Neural progenitor cell (in vitro differentiated cells): ENCODE measurements at regions not wholly inside any gene's neighbourhood (a gene's known extent, or its start where the extent isn't known, plus 50 kb on each side); places are given as distances from the start of the nearest gene placed in this dataset.
A peak's percentile ranks its signal among the peaks of the same experiment; 100 is the strongest.

Experiments
- DNase-seq: peaks from one replicate; pipeline ENCODE4 v3.0.0-alpha.2; 2016; ENCODE audit warnings: low spot score
- H2AFZ ChIP-seq: fragments of 200-600 bp; sonication (generic); replicated peaks from 2 replicates; pipeline ENCODE4 v1.6.1; 2016; ENCODE audit warnings: antibody characterized with exemption
- H3F3A ChIP-seq: fragments of 200-600 bp; sonication (generic); 2 replicates; pipeline ENCODE4 v1.6.1; 2016; ENCODE audit warnings: antibody characterized with exemption, low read depth
- H3K27ac ChIP-seq: fragments of 200-600 bp; sonication (generic); 2 replicates; pipeline ENCODE4 v1.5.1; 2016; ENCODE audit warnings: mild to moderate bottlenecking
- H3K27me3 ChIP-seq: fragments of 200-600 bp; sonication (generic); 2 replicates; pipeline ENCODE4 v1.6.1; 2016; ENCODE audit warnings: mild to moderate bottlenecking, moderate library complexity
- H3K36me3 ChIP-seq: fragments of 200-600 bp; sonication (generic); 2 replicates; pipeline ENCODE4 v1.5.1; 2016
- H3K4me1 ChIP-seq: fragments of 200-600 bp; sonication (generic); 2 replicates; pipeline ENCODE4 v1.6.1; 2016; ENCODE audit warnings: mixed run types
- H3K4me2 ChIP-seq: fragments of 200-600 bp; sonication (generic); 2 replicates; pipeline ENCODE4 v1.6.1; 2016
- H3K4me3 ChIP-seq: fragments of 200-600 bp; sonication (generic); 2 replicates; pipeline ENCODE4 v1.5.1; 2016
- H3K79me2 ChIP-seq: fragments of 200-600 bp; sonication (generic); 2 replicates; pipeline ENCODE4 v1.6.1; 2016; ENCODE audit warnings: low read depth
- H3K9ac ChIP-seq: fragments of 200-600 bp; sonication (generic); 2 replicates; pipeline ENCODE4 v1.6.1; 2016
- H3K9me3 ChIP-seq: fragments of 200-600 bp; sonication (generic); 2 replicates; pipeline ENCODE4 v1.5.1; 2016; ENCODE audit warnings: low read depth
- H4K20me1 ChIP-seq: fragments of 200-600 bp; sonication (generic); 2 replicates; pipeline ENCODE4 v1.6.1; 2016; ENCODE audit warnings: low read depth
- H3K27ac Mint-ChIP-seq: 3 replicates; pipeline ENCODE4 v1.8.0; 2021; ENCODE audit warnings: mixed read lengths
- H3K27me3 Mint-ChIP-seq: 2 replicates; pipeline ENCODE4 v1.8.0; 2022; ENCODE audit warnings: low read depth, mild to moderate bottlenecking, inconsistent platforms, moderate library complexity, mixed read lengths; ENCODE audit not compliant: insufficient read depth
- H3K36me3 Mint-ChIP-seq: 3 replicates; pipeline ENCODE4 v1.8.0; 2021; ENCODE audit warnings: mixed read lengths
- H3K4me1 Mint-ChIP-seq: 3 replicates; pipeline ENCODE4 v1.8.0; 2021; ENCODE audit warnings: mixed read lengths
- H3K4me3 Mint-ChIP-seq: 3 replicates; pipeline ENCODE4 v1.8.0; 2021; ENCODE audit warnings: mild to moderate bottlenecking, moderate library complexity, mixed read lengths
- H3K9me3 Mint-ChIP-seq: 3 replicates; pipeline ENCODE4 v1.8.0; 2020; ENCODE audit warnings: mixed read lengths
- EZH2 ChIP-seq: fragments of 200-600 bp; sonication (generic); IDR thresholded peaks from 2 replicates; pipeline ENCODE4 v1.6.1; 2017; ENCODE audit warnings: antibody characterized with exemption, mild to moderate bottlenecking, moderate library complexity
- EZH2phosphoT487 ChIP-seq: fragments of 200-600 bp; sonication (generic); IDR thresholded peaks from 2 replicates; pipeline ENCODE4 v1.6.1; 2017; ENCODE audit warnings: antibody characterized with exemption
- TF ChIP-seq, protein P1 (sequence below): fragments of 200-600 bp; sonication (generic); IDR thresholded peaks from 2 replicates; pipeline ENCODE4 v1.5.1; 2017; ENCODE audit warnings: antibody characterized with exemption, mild to moderate bottlenecking

DNA sequence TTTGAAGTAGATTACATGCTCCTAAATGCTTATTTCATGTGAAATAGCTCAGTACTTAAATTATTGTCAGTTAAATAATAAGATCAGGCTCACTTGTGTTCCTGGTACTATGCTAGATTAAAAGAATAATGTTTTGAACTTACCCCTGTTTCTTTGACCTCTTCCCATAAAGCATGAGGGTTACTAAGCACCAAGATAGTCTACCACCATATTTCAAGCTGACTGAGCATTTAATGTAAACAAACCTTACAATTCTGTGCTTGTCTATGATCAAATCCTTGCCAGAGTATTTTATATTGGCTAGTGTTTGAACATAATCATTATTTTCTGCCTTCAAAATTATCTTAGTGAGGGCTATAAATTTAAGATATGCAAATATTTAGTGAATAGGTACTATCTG is 98.1 kb downstream of the LHX9 start:
- Histone ChIP-seq H3K9ac (no peak overlapping the region), H3K4me3 (no peak overlapping the region), H3K36me3 (no peaks in the 10 kb centered on the region), H4K20me1 (no peaks in the 10 kb centered on the region), H3K9me3 (no peaks in the 10 kb centered on the region), H3F3A (no peaks in the 10 kb centered on the region), H3K79me2 (no peaks in the 10 kb centered on the region), H2AFZ (no peak overlapping the region), H3K27me3 (no peaks in the 10 kb centered on the region), H3K4me1 (no peaks in the 10 kb centered on the region), H3K27ac (no peak overlapping the region), H3K4me2 (no peak overlapping the region)
- TF ChIP-seq EZH2phosphoT487 (no peak), EZH2 (no peak)
- Mint-ChIP-seq H3K9me3 (peaks cover 9% of the 10 kb centered on the region), H3K4me1 (peaks cover 2% of the 10 kb centered on the region), H3K27ac (no peak overlapping the region), H3K36me3 (no peaks in the 10 kb centered on the region), H3K4me3 (no peak overlapping the region), H3K27me3 (peaks cover 2% of the 10 kb centered on the region)
- DNase-seq: no peak

DNA sequence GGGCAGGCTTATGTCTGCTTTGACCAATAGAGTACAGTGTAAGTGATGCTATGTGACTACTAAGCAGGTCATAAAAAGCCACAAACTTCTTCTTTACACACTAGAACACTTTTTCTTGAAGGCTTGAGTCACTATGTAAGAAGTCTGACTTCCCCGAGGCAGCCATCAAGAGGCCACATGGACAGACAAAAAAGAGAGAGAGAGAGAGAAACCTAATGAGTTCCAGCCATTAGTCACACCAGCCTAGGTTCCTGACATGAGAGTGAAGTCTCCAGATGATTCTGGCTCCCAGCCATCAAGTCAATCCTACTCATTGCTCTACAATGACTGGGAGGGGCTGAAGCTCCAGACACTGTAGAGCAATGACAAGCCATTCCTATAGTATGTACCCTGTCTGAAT is 101.4 kb downstream of the LHX9 start:
- H3K27me3 Mint-ChIP-seq: no peaks in the 10 kb centered on the region
- Histone ChIP-seq H4K20me1 (no peaks in the 10 kb centered on the region), H3K9me3 (no peaks in the 10 kb centered on the region), H3K27me3 (no peaks in the 10 kb centered on the region), H2AFZ (no peak overlapping the region), H3K79me2 (no peaks in the 10 kb centered on the region), H3K4me2 (no peak overlapping the region), H3K27ac (no peak overlapping the region), H3K36me3 (no peaks in the 10 kb centered on the region), H3K4me3 (no peak overlapping the region), H3K9ac (no peak overlapping the region), H3K4me1 (no peaks in the 10 kb centered on the region), H3F3A (no peaks in the 10 kb centered on the region)
- H3K4me3 Mint-ChIP-seq: no peak overlapping the region
- TF ChIP-seq EZH2phosphoT487 (no peak), EZH2 (no peak)
- TF ChIP-seq, protein P1, sequence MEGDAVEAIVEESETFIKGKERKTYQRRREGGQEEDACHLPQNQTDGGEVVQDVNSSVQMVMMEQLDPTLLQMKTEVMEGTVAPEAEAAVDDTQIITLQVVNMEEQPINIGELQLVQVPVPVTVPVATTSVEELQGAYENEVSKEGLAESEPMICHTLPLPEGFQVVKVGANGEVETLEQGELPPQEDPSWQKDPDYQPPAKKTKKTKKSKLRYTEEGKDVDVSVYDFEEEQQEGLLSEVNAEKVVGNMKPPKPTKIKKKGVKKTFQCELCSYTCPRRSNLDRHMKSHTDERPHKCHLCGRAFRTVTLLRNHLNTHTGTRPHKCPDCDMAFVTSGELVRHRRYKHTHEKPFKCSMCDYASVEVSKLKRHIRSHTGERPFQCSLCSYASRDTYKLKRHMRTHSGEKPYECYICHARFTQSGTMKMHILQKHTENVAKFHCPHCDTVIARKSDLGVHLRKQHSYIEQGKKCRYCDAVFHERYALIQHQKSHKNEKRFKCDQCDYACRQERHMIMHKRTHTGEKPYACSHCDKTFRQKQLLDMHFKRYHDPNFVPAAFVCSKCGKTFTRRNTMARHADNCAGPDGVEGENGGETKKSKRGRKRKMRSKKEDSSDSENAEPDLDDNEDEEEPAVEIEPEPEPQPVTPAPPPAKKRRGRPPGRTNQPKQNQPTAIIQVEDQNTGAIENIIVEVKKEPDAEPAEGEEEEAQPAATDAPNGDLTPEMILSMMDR: no peak
- DNase-seq: no peak
- H3K4me1 Mint-ChIP-seq: peaks cover 2% of the 10 kb centered on the region
- H3K9me3 Mint-ChIP-seq: no peaks in the 10 kb centered on the region
- H3K27ac Mint-ChIP-seq: no peak overlapping the region
- H3K36me3 Mint-ChIP-seq: no peaks in the 10 kb centered on the region

DNA sequence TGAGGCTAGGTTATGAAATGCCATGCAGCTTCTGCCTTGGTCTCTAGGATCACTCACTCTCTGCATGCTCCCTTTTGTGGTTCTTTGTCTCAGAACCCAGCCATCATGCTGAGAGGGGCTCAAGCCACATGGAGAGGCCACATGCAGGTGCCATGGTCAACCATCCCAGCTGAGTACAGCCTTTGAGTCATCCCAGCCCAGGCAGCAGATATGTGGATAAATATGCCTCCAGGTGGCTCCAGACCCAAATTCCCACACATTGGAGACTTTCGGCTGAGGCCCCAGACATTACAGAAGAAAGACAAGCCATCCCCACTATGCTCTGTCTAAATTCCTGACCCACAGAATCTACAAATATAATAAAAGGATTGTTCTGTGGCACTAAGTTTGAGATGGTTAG is 102.0 kb downstream of the LHX9 start:
- no peaks in the 10 kb centered on the region for H4K20me1 ChIP-seq
- H3K4me3 Mint-ChIP-seq: no peak overlapping the region
- H3F3A ChIP-seq: no peaks in the 10 kb centered on the region
- no peaks in the 10 kb centered on the region for H3K36me3 ChIP-seq
- no peaks in the 10 kb centered on the region for H3K9me3 ChIP-seq
- no peaks in the 10 kb centered on the region for H3K27me3 ChIP-seq
- no peak overlapping the region for H3K4me2 ChIP-seq
- TF ChIP-seq EZH2phosphoT487: no peak
- TF ChIP-seq, protein P1: no peak
- TF ChIP-seq EZH2: no peak
- no peak overlapping the region for H3K27ac Mint-ChIP-seq
- no peaks in the 10 kb centered on the region for H3K36me3 Mint-ChIP-seq
- DNase-seq: no peak
- H3K79me2 ChIP-seq: no peaks in the 10 kb centered on the region
- no peak overlapping the region for H3K4me3 ChIP-seq
- H3K9ac ChIP-seq: no peak overlapping the region
- peaks cover 2% of the 10 kb centered on the region for H3K4me1 Mint-ChIP-seq
- H3K9me3 Mint-ChIP-seq: no peaks in the 10 kb centered on the region
- no peaks in the 10 kb centered on the region for H3K4me1 ChIP-seq
- H3K27me3 Mint-ChIP-seq: no peaks in the 10 kb centered on the region
- no peak overlapping the region for H3K27ac ChIP-seq
- H2AFZ ChIP-seq: no peak overlapping the region

DNA sequence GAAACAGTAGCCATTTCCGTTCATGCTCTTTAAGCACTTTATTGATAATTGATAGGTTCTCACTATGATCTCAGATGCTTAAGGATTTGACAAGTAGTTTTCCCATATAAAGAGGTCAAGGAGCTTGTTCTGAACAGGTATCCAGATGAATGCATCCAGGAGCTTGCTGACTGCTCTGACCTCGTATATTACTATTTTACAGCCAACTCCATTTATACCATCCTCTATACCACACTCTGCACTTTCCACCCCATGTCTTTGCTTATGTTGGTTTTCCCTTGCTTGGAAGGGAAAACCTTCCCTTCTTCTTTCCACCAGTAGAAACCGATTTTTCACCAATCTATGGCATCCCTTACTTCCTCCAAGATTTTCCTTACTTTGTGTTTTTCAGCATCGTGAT is 107.2 kb downstream of the LHX9 start:
- Histone ChIP-seq H3K4me1 (no peaks in the 10 kb centered on the region), H3K27me3 (no peaks in the 10 kb centered on the region), H3K36me3 (no peaks in the 10 kb centered on the region), H2AFZ (peak overlapping the region; percentile 69), H3K79me2 (no peaks in the 10 kb centered on the region), H3K4me3 (no peak overlapping the region), H3F3A (no peaks in the 10 kb centered on the region), H3K4me2 (no peak overlapping the region), H3K27ac (no peak overlapping the region), H3K9ac (no peak overlapping the region), H4K20me1 (no peaks in the 10 kb centered on the region), H3K9me3 (no peaks in the 10 kb centered on the region)
- no peak for DNase-seq
- Mint-ChIP-seq H3K9me3 (no peaks in the 10 kb centered on the region), H3K27ac (no peak overlapping the region), H3K27me3 (no peaks in the 10 kb centered on the region), H3K4me1 (peaks cover 3% of the 10 kb centered on the region), H3K36me3 (no peaks in the 10 kb centered on the region), H3K4me3 (no peak overlapping the region)
- no peak for TF ChIP-seq EZH2phosphoT487
- TF ChIP-seq EZH2: no peak
- TF ChIP-seq, protein P1: no peak
